Nephron (organoid): ENCODE measurements at regions not wholly inside any gene's neighbourhood (a gene's known extent, or its start where the extent isn't known, plus 50 kb on each side); places are given as distances from the start of the nearest gene placed in this dataset.
"Not testable (repeated sequence)": the region's sequence is repeated elsewhere in the genome, so short reads cannot be mapped to it uniquely, and the experiment has no call there.

Experiments
- H3K27ac Mint-ChIP-seq, 3 experiments: 2 replicates each; pipeline ENCODE4 v1.8.0; 2020; ENCODE audit warnings: mixed read lengths in 3 of 3, mild to moderate bottlenecking in 2 of 3, moderate library complexity in 1 of 3
- H3K27me3 Mint-ChIP-seq: 2 replicates; pipeline ENCODE4 v1.8.0; 2021; ENCODE audit warnings: low read depth, mild to moderate bottlenecking, moderate library complexity, mixed read lengths
- H3K36me3 Mint-ChIP-seq: 2 replicates; pipeline ENCODE4 v1.8.0; 2020; ENCODE audit warnings: low read depth, mixed read lengths
- H3K4me1 Mint-ChIP-seq: 2 replicates; pipeline ENCODE4 v1.8.0; 2020; ENCODE audit warnings: mixed read lengths
- H3K4me3 Mint-ChIP-seq, 3 experiments: 2 replicates each; pipeline ENCODE4 v1.8.0; 2020; ENCODE audit warnings: mild to moderate bottlenecking in 3 of 3, mixed read lengths in 3 of 3, moderate library complexity in 2 of 3
- H3K9me3 Mint-ChIP-seq: 2 replicates; pipeline ENCODE4 v1.8.0; 2020; ENCODE audit warnings: mixed read lengths
- TF ChIP-seq, protein P1 (sequence below), 3 experiments: fragments of 200-600 bp; sonication (generic); IDR thresholded peaks; one replicate each; pipeline ENCODE4 v1.5.0; 2021; ENCODE audit warnings: antibody characterized with exemption in 3 of 3; ENCODE audit not compliant: unreplicated experiment in 3 of 3

DNA sequence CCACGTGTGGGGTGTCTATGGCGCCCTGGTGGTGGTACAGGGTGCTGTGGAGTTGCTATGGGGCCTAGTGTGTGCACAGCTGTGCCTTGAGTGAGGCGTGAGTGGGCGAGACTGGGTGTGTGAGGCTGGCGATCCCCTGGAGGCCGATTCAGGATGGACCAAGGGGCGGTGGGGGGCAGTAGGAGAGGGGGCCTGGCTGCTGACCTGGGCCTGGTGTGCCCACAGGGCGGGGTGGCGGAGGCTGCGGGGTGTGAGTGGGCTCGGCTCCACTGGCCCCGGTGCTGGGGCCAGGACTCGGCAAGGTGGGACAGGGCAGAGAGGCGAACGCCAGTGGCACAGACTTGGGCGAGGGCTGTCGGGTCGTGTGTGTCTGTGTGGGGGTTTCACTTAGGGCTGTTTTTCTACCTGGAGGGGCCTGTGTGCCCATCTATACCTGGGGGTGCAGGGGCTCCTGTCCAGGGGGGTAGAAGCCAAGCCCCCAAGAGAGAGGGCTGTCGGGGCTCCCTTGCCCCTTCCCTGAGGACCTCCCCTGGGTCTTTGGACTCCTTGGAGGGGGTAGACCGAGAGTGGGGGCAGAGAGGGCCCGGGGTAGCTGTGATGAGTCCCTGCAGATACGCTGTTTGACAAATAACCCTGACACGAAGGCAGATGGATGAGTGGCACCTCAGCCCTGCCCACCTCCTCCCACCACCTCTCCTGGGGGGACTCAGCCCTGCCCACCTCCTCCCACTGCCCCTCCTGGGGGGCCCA is 194.6 kb downstream of the TMEM121 start:
- peaks cover 15% of the 10 kb centered on the region for H3K9me3 Mint-ChIP-seq
- H3K4me1 Mint-ChIP-seq, H3K27me3 Mint-ChIP-seq, H3K4me3 Mint-ChIP-seq, H3K36me3 Mint-ChIP-seq, H3K27ac Mint-ChIP-seq: not testable (repeated sequence)

GRCh38 chr14:105721602-105721970 is 195.2 kb downstream of the TMEM121 start:
- not testable (repeated sequence) for H3K36me3 Mint-ChIP-seq, H3K27me3 Mint-ChIP-seq, H3K27ac Mint-ChIP-seq, H3K4me1 Mint-ChIP-seq, H3K4me3 Mint-ChIP-seq
- H3K9me3 Mint-ChIP-seq, result peaks cover 15% of the 10 kb centered on the region

DNA sequence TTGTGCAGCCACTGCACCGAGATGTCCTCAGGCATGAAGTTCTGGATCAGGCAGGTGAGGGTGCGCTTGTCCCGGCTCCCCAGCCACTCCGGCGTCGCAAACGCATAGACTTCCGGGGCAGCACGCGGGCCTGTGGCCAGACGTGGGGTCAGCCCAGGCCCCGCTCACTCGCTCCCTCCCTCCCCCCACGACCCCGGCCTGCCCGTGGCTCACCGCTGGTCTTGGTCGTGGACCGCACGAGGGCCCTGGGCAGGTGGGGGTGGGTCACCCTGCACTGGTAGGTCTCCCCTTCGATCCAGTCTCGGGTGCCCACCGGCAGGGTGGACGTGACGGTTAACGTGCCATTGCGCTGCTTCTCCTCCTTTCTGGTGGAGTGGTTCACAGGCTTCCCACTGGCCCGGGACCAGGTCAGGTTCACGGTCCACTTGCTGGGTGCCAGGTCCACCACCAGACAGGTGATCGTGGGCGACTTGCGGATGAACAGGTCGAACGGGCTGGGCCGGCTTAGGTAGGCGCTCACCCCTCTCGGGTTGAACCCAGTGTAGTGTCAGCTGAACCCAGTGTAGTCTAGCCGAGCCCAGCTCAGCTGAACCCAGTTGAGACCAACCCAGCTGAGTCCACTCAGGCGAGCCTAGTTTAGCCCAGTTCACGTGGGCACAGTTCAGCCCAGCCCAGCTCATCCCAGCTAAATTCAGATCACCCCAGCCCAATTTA is 195.8 kb downstream of the TMEM121 start:
- H3K4me1 Mint-ChIP-seq, H3K4me3 Mint-ChIP-seq, H3K36me3 Mint-ChIP-seq, H3K27ac Mint-ChIP-seq, H3K27me3 Mint-ChIP-seq: not testable (repeated sequence)
- peaks cover 17% of the 10 kb centered on the region for H3K9me3 Mint-ChIP-seq

DNA sequence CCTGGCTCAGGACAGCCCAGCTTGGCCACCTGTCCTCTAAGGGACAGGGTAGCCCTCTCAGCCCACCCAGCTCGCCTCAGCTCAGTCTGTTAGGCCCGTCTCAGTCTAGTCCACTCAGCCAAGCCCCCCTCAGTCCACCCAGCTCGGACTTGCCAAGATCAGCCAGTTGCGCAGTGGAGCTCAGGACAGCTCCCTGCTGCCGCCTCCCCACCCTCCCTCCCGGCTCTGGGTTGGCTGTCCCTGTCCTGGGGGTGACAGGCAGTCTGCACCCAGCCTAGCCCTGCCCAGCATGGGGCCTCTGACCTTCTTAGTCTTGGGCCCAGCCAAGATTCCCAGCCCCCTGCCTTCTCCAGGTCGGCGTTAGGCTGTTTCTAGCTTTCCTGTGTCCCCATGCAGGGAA is 196.9 kb downstream of the TMEM121 start:
- H3K4me1 Mint-ChIP-seq, H3K36me3 Mint-ChIP-seq, H3K27me3 Mint-ChIP-seq, H3K27ac Mint-ChIP-seq, H3K4me3 Mint-ChIP-seq: not testable (repeated sequence)
- peaks cover 27% of the 10 kb centered on the region for H3K9me3 Mint-ChIP-seq

GRCh38 chr14:105723776-105724175 is 197.4 kb downstream of the TMEM121 start:
- H3K4me1 Mint-ChIP-seq, H3K27me3 Mint-ChIP-seq, H3K36me3 Mint-ChIP-seq, H3K4me3 Mint-ChIP-seq, H3K27ac Mint-ChIP-seq: not testable (repeated sequence)
- H3K9me3 Mint-ChIP-seq, result peaks cover 28% of the 10 kb centered on the region

DNA sequence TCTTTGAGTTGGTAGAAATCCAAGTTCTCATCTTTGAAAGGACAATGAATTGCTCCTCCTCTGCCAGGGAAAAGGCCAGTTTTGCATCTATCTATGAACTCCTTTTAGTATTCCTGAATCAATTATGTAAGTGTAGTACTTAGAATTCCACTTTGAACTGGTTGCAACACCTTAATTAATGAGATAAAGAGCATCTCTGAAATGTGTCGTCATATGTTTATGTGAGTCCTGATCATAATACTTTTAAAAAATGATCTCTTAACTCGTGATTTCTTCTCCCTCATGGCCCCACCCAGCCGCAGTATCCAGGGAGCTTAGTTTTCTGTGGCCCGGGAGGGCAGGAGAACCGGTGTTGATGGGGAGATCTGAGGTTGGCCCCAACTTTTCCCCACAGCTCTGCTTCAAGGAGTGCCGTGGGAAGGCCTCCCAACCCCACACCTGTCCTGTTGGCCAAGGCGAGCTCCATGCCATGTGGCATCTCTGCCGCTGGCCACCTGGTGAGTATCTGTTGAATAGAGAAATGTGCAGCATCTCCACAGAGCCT is 203.5 kb downstream of the TMEM121 start:
- H3K4me3 Mint-ChIP-seq, H3K27me3 Mint-ChIP-seq, H3K36me3 Mint-ChIP-seq, H3K4me1 Mint-ChIP-seq, H3K27ac Mint-ChIP-seq: not testable (repeated sequence)
- H3K9me3 Mint-ChIP-seq, result peaks cover 57% of the 10 kb centered on the region

DNA sequence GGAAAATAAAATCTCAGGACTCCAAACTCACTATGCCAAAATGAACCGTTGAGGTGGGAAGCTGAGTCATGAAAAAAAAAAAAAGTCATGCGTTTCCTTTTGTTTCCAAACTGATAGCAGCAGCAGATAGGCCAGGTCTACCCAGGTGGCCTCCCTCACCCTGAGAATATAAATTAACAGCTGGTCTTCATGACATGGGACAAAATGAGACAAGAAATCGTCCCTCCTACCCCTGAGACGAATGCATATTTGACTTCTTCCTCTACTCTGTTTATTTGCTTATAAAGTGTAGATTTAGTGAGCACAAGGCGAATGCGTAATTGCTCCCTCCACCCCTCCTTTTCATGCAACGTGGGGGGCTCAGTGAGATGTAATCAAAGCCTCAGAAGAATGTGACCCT is 204.3 kb downstream of the TMEM121 start:
- H3K4me1 Mint-ChIP-seq, H3K27me3 Mint-ChIP-seq, H3K4me3 Mint-ChIP-seq, H3K36me3 Mint-ChIP-seq, H3K27ac Mint-ChIP-seq: not testable (repeated sequence)
- peaks cover 54% of the 10 kb centered on the region for H3K9me3 Mint-ChIP-seq

GRCh38 chr14:105731221-105731985 is 205.0 kb downstream of the TMEM121 start:
- H3K4me3 Mint-ChIP-seq, H3K27ac Mint-ChIP-seq, H3K27me3 Mint-ChIP-seq, H3K36me3 Mint-ChIP-seq, H3K4me1 Mint-ChIP-seq: not testable (repeated sequence)
- H3K9me3 Mint-ChIP-seq, result peaks cover 53% of the 10 kb centered on the region

DNA sequence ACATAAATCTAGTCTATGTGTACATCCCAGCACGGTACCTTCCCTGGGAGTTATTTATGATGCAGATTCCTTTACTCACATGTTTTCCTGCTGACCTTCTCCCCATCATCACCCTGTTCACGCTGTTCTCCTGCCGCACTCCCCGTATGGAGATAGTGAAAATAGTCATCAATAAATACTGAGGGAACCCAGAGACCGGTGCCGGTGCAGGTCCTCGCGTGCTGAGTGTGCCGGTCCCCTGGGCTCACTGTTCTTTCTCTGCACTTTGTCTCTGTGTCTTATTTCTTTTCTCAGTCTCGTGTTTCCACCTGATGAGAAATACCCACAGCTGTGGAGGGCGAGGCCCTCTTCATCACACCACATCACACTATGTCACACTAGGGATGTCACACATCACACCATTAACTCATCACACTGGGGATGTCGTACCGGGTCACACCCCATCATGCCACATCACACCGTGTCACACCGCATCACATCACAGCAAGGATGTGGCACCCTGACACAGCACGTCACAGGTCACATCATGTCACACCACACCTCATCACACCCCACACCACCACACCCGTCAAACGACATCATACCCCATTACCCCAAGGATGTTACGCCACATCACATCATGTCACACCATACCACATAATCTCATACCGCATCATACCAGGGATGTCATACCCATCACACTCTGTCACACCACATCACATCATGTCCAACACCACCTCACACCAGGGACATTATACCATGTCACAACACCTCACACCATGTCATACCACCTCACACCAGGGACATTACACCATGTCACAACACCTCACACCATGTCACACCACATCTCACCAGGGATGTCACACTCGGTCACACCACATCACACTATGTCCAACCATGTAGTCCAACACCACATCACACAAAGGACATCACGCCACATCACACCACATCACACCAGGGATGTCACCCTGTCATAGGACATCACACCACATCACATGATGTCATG is 207.0 kb downstream of the TMEM121 start:
- no peak overlapping the region for H3K27ac Mint-ChIP-seq
- H3K4me1 Mint-ChIP-seq, result no peaks in the 10 kb centered on the region
- H3K27me3 Mint-ChIP-seq, result no peaks in the 10 kb centered on the region
- peaks cover 42% of the 10 kb centered on the region for H3K9me3 Mint-ChIP-seq
- no peaks in the 10 kb centered on the region for H3K36me3 Mint-ChIP-seq
- no peak overlapping the region for H3K4me3 Mint-ChIP-seq
- TF ChIP-seq, protein P1, sequence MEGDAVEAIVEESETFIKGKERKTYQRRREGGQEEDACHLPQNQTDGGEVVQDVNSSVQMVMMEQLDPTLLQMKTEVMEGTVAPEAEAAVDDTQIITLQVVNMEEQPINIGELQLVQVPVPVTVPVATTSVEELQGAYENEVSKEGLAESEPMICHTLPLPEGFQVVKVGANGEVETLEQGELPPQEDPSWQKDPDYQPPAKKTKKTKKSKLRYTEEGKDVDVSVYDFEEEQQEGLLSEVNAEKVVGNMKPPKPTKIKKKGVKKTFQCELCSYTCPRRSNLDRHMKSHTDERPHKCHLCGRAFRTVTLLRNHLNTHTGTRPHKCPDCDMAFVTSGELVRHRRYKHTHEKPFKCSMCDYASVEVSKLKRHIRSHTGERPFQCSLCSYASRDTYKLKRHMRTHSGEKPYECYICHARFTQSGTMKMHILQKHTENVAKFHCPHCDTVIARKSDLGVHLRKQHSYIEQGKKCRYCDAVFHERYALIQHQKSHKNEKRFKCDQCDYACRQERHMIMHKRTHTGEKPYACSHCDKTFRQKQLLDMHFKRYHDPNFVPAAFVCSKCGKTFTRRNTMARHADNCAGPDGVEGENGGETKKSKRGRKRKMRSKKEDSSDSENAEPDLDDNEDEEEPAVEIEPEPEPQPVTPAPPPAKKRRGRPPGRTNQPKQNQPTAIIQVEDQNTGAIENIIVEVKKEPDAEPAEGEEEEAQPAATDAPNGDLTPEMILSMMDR (IDR thresholded peaks at IDR 0.05; ENCODE audit: unreplicated experiment in 3 of 3), result no peak

DNA sequence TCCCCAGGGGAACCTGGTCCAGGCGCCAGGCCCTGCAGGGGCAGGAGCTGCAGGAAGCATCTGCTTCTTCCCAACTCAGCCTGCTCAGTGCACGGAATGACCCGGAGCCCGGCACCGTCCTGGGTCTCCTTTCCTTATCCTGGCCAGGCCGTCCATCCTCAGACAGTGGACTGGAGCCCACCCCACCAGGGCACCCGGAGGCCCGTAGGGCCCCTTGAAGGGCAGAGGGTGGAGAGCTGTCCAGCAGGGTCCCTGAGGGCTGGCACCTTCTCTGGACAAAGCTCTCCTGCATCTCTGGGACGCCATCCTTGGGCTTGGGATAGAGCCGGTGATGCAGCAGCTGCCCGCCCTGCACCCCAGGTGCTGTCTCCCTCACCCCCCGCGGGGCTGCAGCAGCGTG is 207.9 kb downstream of the TMEM121 start:
- H3K36me3 Mint-ChIP-seq, H3K27me3 Mint-ChIP-seq, H3K4me3 Mint-ChIP-seq, H3K4me1 Mint-ChIP-seq, H3K27ac Mint-ChIP-seq: not testable (repeated sequence)
- H3K9me3 Mint-ChIP-seq, result peaks cover 37% of the 10 kb centered on the region

DNA sequence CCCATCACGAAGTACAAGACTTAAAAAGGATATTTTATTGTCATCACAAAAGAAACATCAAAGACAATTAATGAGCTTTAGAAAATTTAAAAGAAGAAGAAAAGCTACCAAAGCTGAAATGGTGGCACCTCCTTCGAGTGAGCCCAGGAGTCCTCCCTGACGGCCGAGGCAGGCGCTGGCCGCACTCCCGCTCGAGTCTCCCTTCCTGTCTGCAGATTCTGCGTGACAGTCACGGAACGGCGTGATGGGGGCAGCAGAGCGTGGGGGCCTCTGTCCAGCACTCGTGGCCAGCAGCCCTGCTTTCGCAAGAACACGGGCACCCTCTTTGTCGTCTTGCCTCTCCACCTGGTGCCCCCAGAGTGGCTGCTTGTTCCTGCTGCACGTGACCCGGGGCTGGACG is 209.9 kb downstream of the TMEM121 start:
- not testable (repeated sequence) for H3K4me1 Mint-ChIP-seq, H3K36me3 Mint-ChIP-seq, H3K27ac Mint-ChIP-seq, H3K4me3 Mint-ChIP-seq, H3K27me3 Mint-ChIP-seq
- peaks cover 21% of the 10 kb centered on the region for H3K9me3 Mint-ChIP-seq
